Smooth muscle cell (in vitro differentiated cells): ENCODE measurements at regions not wholly inside any gene's neighbourhood (a gene's known extent, or its start where the extent isn't known, plus 50 kb on each side); places are given as distances from the start of the nearest gene placed in this dataset.
"Not testable (repeated sequence)": the region's sequence is repeated elsewhere in the genome, so short reads cannot be mapped to it uniquely, and the experiment has no call there.

ENCODE experiments used
- DNase-seq: peaks from one replicate; lab custom pipeline; 2025; ENCODE audit not compliant: unreplicated experiment; lab: John Stamatoyannopoulos, UW
- H2AFZ ChIP-seq: fragments of 200-600 bp; sonication (generic); 2 replicates; pipeline ENCODE4 v1.6.0; 2016; ENCODE audit warnings: antibody characterized with exemption, low read depth, mild to moderate bottlenecking
- H3F3A ChIP-seq: fragments of 200-600 bp; sonication (generic); 2 replicates; pipeline ENCODE4 v1.6.0; 2017; ENCODE audit warnings: antibody characterized with exemption, low read depth
- H3K27ac ChIP-seq: fragments of 200-600 bp; sonication (generic); 2 replicates; pipeline ENCODE4 v1.5.1; 2016; ENCODE audit warnings: low read depth, mild to moderate bottlenecking
- H3K27me3 ChIP-seq: fragments of 200-600 bp; sonication (generic); 2 replicates; pipeline ENCODE4 v1.6.1; 2016; ENCODE audit warnings: low read depth, mild to moderate bottlenecking
- H3K36me3 ChIP-seq: fragments of 200-600 bp; sonication (generic); 2 replicates; pipeline ENCODE4 v1.5.1; 2016; ENCODE audit warnings: low read depth
- H3K4me1 ChIP-seq: fragments of 200-600 bp; sonication (generic); 2 replicates; pipeline ENCODE4 v1.5.1; 2016; ENCODE audit warnings: low read depth
- H3K4me2 ChIP-seq: fragments of 200-600 bp; sonication (generic); 2 replicates; pipeline ENCODE4 v1.6.0; 2016; ENCODE audit warnings: mild to moderate bottlenecking
- H3K4me3 ChIP-seq: fragments of 200-600 bp; sonication (generic); 2 replicates; pipeline ENCODE4 v1.5.1; 2016; ENCODE audit warnings: mild to moderate bottlenecking
- H3K79me2 ChIP-seq: fragments of 200-600 bp; sonication (generic); 2 replicates; pipeline ENCODE4 v1.6.0; 2016; ENCODE audit warnings: low read depth, mild to moderate bottlenecking
- H3K9ac ChIP-seq: fragments of 200-600 bp; sonication (generic); 2 replicates; pipeline ENCODE4 v1.6.0; 2016; ENCODE audit warnings: low read depth
- H3K9me3 ChIP-seq: fragments of 200-600 bp; sonication (generic); replicated peaks from 2 replicates; pipeline ENCODE4 v1.5.1; 2016; ENCODE audit warnings: low read depth
- H4K20me1 ChIP-seq: fragments of 200-600 bp; sonication (generic); 2 replicates; pipeline ENCODE4 v1.6.0; 2016; ENCODE audit warnings: low read depth
- CTCF ChIP-seq: fragments of 200-600 bp; sonication (generic); IDR thresholded peaks from 2 replicates; pipeline ENCODE4 v1.5.1; 2017; ENCODE audit warnings: borderline replicate concordance, mild to moderate bottlenecking, antibody characterized with exemption; ENCODE audit not compliant: insufficient read depth, poor library complexity, severe bottlenecking
- WGBS: methylation state at CpG from one replicate; pipeline ENCODE4 v1.1.7; 2016; ENCODE audit warnings: low lambda C conversion rate; 5-methylcytosine and 5-hydroxymethylcytosine counted together

- Histone ChIP-seq H3K36me3 (no peaks in the 10 kb centered on the region), H4K20me1 (no peaks in the 10 kb centered on the region), H3K9ac (no peak overlapping the region), H2AFZ (no peak overlapping the region), H3K27ac (no peak overlapping the region), H3K27me3 (no peaks in the 10 kb centered on the region), H3F3A (no peaks in the 10 kb centered on the region), H3K4me3 (no peak overlapping the region), H3K4me1 (no peaks in the 10 kb centered on the region), H3K9me3 (no peaks in the 10 kb centered on the region), H3K4me2 (no peak overlapping the region), H3K79me2 (no peaks in the 10 kb centered on the region)
- no peak for TF ChIP-seq CTCF
- 87% methylated on average over 4 of the region's 4 CpGs for WGBS
- no peak for DNase-seq
These were observed 72.0 kb upstream of the RASGRP1 start for GRCh38 chr15:38636597-38636996.

DNA sequence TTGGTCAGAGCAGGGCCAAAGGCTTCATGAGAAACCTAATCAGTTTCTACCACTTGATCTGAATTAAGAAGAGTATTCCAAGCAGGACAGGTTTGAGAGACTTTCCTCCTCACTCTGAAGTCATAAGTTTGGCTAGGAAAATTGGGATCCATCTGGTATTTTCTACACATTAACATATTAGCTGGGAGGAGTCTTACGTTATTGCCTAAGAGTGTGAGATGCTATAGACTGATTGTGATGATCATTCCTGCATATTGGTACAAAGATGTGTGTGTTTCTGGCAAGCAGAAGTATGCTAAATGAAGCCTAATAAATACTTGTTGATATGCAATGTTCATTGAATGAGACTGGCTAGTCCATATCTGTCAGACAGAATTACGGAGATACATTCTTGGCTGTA is 73.5 kb upstream of the RASGRP1 start:
- no peak for TF ChIP-seq CTCF
- Histone ChIP-seq H3K27ac (no peak overlapping the region), H2AFZ (no peak overlapping the region), H3F3A (no peaks in the 10 kb centered on the region), H3K9ac (no peak overlapping the region), H3K36me3 (no peaks in the 10 kb centered on the region), H3K4me2 (no peak overlapping the region), H3K9me3 (no peaks in the 10 kb centered on the region), H3K4me1 (no peaks in the 10 kb centered on the region), H4K20me1 (no peaks in the 10 kb centered on the region), H3K79me2 (no peaks in the 10 kb centered on the region), H3K4me3 (no peak overlapping the region), H3K27me3 (no peaks in the 10 kb centered on the region)
- 70% methylated on average over 2 of the region's 2 CpGs for WGBS
- no peak for DNase-seq

- TF ChIP-seq CTCF, result no peak
- Histone ChIP-seq H3K27me3 (no peaks in the 10 kb centered on the region), H3K4me3 (no peak overlapping the region), H2AFZ (no peak overlapping the region), H3K9ac (no peak overlapping the region), H3K79me2 (no peaks in the 10 kb centered on the region), H4K20me1 (no peaks in the 10 kb centered on the region), H3K9me3 (no peaks in the 10 kb centered on the region), H3K4me2 (no peak overlapping the region), H3K4me1 (no peaks in the 10 kb centered on the region), H3K36me3 (no peaks in the 10 kb centered on the region), H3F3A (no peaks in the 10 kb centered on the region), H3K27ac (no peak overlapping the region)
- 95% methylated on average over 4 of the region's 4 CpGs for WGBS
- DNase-seq, result no peak
These were observed 74.2 kb upstream of the RASGRP1 start for GRCh38 chr15:38638811-38639210.

- H3K36me3 ChIP-seq, result no peaks in the 10 kb centered on the region
- H4K20me1 ChIP-seq, result no peaks in the 10 kb centered on the region
- H3K4me2 ChIP-seq, result no peak overlapping the region
- H3K79me2 ChIP-seq, result no peaks in the 10 kb centered on the region
- H3K4me3 ChIP-seq, result no peak overlapping the region
- H3K9ac ChIP-seq, result no peak overlapping the region
- no peak for TF ChIP-seq CTCF
- no peaks in the 10 kb centered on the region for H3K4me1 ChIP-seq
- no peaks in the 10 kb centered on the region for H3K9me3 ChIP-seq
- no peak overlapping the region for H3K27ac ChIP-seq
- no peaks in the 10 kb centered on the region for H3K27me3 ChIP-seq
- H3F3A ChIP-seq, result no peaks in the 10 kb centered on the region
- no peak for DNase-seq
- WGBS, result 60% methylated on average over 3 of the region's 3 CpGs
- H2AFZ ChIP-seq, result no peak overlapping the region
These were observed 78.2 kb upstream of the RASGRP1 start for GRCh38 chr15:38642689-38643270.

DNA sequence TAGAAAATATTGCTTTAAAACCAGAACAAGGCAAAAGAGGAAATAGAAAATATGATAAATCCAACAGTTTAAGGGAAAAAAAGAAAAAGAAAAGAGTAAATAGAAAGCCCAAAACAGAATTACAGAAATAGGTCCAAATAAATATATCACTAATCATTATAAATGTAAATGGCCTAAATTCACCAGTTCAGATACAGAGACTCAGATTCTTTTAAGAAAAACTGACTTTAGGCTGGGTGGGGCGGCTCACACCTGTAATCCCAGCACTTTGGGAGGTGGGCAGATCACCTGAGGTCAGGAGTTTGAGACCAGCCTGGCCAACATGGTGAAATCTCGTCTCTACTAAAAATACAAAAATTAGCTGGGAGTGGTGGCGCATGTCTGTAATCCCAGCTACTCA is 79.7 kb upstream of the RASGRP1 start:
- not testable (repeated sequence) for H2AFZ ChIP-seq, H3K79me2 ChIP-seq, H3K27ac ChIP-seq, H3K4me3 ChIP-seq, H3K36me3 ChIP-seq, H3K27me3 ChIP-seq, H3K4me2 ChIP-seq, DNase-seq, H3K9me3 ChIP-seq, H3K9ac ChIP-seq, H3F3A ChIP-seq, H4K20me1 ChIP-seq, H3K4me1 ChIP-seq
- 95% methylated on average over 3 of the region's 3 CpGs for whole genome bisulfite sequencing
